ENCODE measurements at regions not wholly inside any gene's neighbourhood (a gene's known extent, or its start where the extent isn't known, plus 50 kb on each side); places are given as distances from the start of the nearest gene placed in this dataset.
"Not testable (repeated sequence)": the region's sequence is repeated elsewhere in the genome, so short reads cannot be mapped to it uniquely, and the experiment has no call there.

- DNase-seq: no peak
Measured at GRCh38 chr7:91571601-91572000, 307.4 kb downstream of the FZD1 start.

- DNase-seq: no peak
Measured at GRCh38 chr7:91573405-91573804, 307.1 kb downstream of the MTERF1 start.

GRCh38 chr7:91576459-91576858, 304.0 kb downstream of the MTERF1 start:
- DNase-seq: not testable (repeated sequence)

GRCh38 chr7:91579837-91580236, 300.7 kb downstream of the MTERF1 start:
- DNase-seq: no peak

- no peak for DNase-seq
Measured at GRCh38 chr7:91582799-91583477, 297.6 kb downstream of the MTERF1 start.

- no peak for DNase-seq
Measured at GRCh38 chr7:91596287-91596686, 284.2 kb downstream of the MTERF1 start.

- no peak for DNase-seq
Measured at GRCh38 chr7:91598791-91599190, 281.7 kb downstream of the MTERF1 start.

GRCh38 chr7:91600112-91600511, 280.4 kb downstream of the MTERF1 start:
- no peak for DNase-seq

GRCh38 chr7:91603707-91604106, 276.8 kb downstream of the MTERF1 start:
- DNase-seq: no peak

GRCh38 chr7:91608606-91609005, 271.9 kb downstream of the MTERF1 start:
- DNase-seq: no peak

- no peak for DNase-seq
Measured at GRCh38 chr7:91609525-91609924, 271.0 kb downstream of the MTERF1 start.

GRCh38 chr7:91614431-91614830, 266.1 kb downstream of the MTERF1 start:
- DNase-seq: no peak

GRCh38 chr7:91618776-91619765, 261.4 kb downstream of the MTERF1 start:
- no peak for DNase-seq

- no peak for DNase-seq
Measured at GRCh38 chr7:91620827-91621226, 259.7 kb downstream of the MTERF1 start.

GRCh38 chr7:91627324-91627723, 253.2 kb downstream of the MTERF1 start:
- DNase-seq: not testable (repeated sequence)

- DNase-seq: no peak
Measured at GRCh38 chr7:91628742-91629141, 251.8 kb downstream of the MTERF1 start.

GRCh38 chr7:91630581-91631380, 249.7 kb downstream of the MTERF1 start:
- DNase-seq: no peak

- DNase-seq: no peak
Measured at GRCh38 chr7:91632234-91632940, 248.1 kb downstream of the MTERF1 start.

GRCh38 chr7:91633013-91633441, 247.5 kb downstream of the MTERF1 start:
- no peak for DNase-seq

GRCh38 chr7:91634485-91635177, 245.9 kb downstream of the MTERF1 start:
- no peak for DNase-seq

- DNase-seq: peak in 1 of 2 donors; percentile 13
Measured at GRCh38 chr7:91636129-91636724, 244.3 kb downstream of the MTERF1 start.
